NCI-H1092 (cell line): ENCODE measurements at regions not wholly inside any gene's neighbourhood (a gene's known extent, or its start where the extent isn't known, plus 50 kb on each side); places are given as distances from the start of the nearest gene placed in this dataset.

Experiments
- DNase-seq: peaks from one replicate; lab custom pipeline; 2025; lab: John Stamatoyannopoulos, UW

- DNase-seq, result no peak
These were observed 151.7 kb downstream of the DMRT2 start for GRCh38 chr9:1201901-1202300.

- DNase-seq, result no peak
These were observed 152.5 kb downstream of the DMRT2 start for GRCh38 chr9:1202512-1203280.

GRCh38 chr9:1207686-1208085, 157.5 kb downstream of the DMRT2 start:
- no peak for DNase-seq

- no peak for DNase-seq
These were observed 158.0 kb downstream of the DMRT2 start for GRCh38 chr9:1208157-1208556.

- DNase-seq, result no peak
These were observed 160.8 kb downstream of the DMRT2 start for GRCh38 chr9:1210954-1211353.

- DNase-seq, result no peak
These were observed 166.4 kb downstream of the DMRT2 start for GRCh38 chr9:1216532-1216931.

GRCh38 chr9:1217076-1217475, 166.9 kb downstream of the DMRT2 start:
- DNase-seq, result no peak

- DNase-seq, result no peak
These were observed 169.1 kb downstream of the DMRT2 start for GRCh38 chr9:1219284-1219683.

- DNase-seq, result no peak
These were observed 171.1 kb downstream of the DMRT2 start for GRCh38 chr9:1221298-1221697.

GRCh38 chr9:1222511-1222910, 172.4 kb downstream of the DMRT2 start:
- DNase-seq, result no peak

GRCh38 chr9:1231998-1232919, 182.1 kb downstream of the DMRT2 start:
- no peak for DNase-seq

- DNase-seq, result no peak
These were observed 183.4 kb downstream of the DMRT2 start for GRCh38 chr9:1233568-1233967.

GRCh38 chr9:1235650-1236049, 185.5 kb downstream of the DMRT2 start:
- no peak for DNase-seq

GRCh38 chr9:1236061-1236460, 185.9 kb downstream of the DMRT2 start:
- DNase-seq, result no peak

GRCh38 chr9:1238407-1238806, 188.2 kb downstream of the DMRT2 start:
- no peak for DNase-seq

GRCh38 chr9:1248743-1249142, 198.6 kb downstream of the DMRT2 start:
- no peak for DNase-seq

- DNase-seq, result no peak
These were observed 203.2 kb downstream of the DMRT2 start for GRCh38 chr9:1253064-1253979.

- no peak for DNase-seq
These were observed 203.9 kb downstream of the DMRT2 start for GRCh38 chr9:1254071-1254470.

- no peak for DNase-seq
These were observed 206.0 kb downstream of the DMRT2 start for GRCh38 chr9:1256178-1256577.

GRCh38 chr9:1261266-1261665, 211.1 kb downstream of the DMRT2 start:
- no peak for DNase-seq

- DNase-seq, result no peak
These were observed 212.0 kb downstream of the DMRT2 start for GRCh38 chr9:1261879-1262766.
